Midbrain (tissue), 1 donor: ENCODE measurements at regions not wholly inside any gene's neighbourhood (a gene's known extent, or its start where the extent isn't known, plus 50 kb on each side); places are given as distances from the start of the nearest gene placed in this dataset.
"Not testable (repeated sequence)": the region's sequence is repeated elsewhere in the genome, so short reads cannot be mapped to it uniquely, and the experiment has no call there.

Source experiments
- DNase-seq: peaks from one replicate; lab custom pipeline; 2025; lab: John Stamatoyannopoulos, UW

DNA sequence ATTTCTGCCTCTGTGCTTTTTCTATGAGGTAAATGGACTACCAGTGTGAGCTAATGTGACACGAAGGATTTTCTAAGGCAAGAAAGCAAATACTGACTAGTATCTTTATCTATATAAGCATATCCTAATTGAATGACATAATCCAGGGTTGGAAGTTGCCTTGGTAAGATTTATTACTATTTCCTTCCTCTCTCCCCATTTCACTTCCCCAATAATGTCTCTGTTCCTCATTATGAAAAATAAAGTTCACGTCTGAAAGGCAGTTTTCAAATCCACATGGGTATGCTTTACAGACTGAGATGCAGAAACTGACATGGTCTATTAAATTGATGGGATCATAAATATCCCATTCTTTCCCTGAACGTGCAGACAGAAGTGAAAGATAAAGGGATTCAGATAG, 86.0 kb downstream of the DTWD1 start:
- no peak for DNase-seq

- DNase-seq, result no peak
These were observed 86.8 kb downstream of the DTWD1 start for GRCh38 chr15:49707598-49707997.

- no peak for DNase-seq
These were observed 88.9 kb downstream of the DTWD1 start for GRCh38 chr15:49709646-49710214.

DNA sequence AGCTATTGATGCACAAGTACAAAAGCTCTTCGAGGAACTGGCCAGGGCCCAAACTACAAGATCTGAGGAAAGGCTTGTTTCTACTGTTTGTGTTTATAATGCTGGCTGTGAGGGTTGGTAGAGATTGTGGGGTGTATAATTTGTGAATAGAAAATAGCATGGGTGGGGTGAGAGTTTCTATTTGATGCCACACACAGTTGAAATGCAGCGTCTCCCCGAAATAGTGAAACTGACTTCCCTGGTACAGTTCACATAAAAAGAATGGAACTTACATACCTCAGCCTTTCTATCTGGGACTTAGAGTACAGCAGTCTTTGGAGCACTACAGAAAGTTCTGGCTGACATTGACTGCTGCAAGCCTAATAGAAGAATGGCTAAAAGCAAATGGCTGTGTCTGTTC, 91.3 kb downstream of the DTWD1 start:
- no peak for DNase-seq

GRCh38 chr15:49712846-49713450, 92.1 kb downstream of the DTWD1 start:
- DNase-seq, result no peak

GRCh38 chr15:49715211-49715610, 94.4 kb downstream of the DTWD1 start:
- DNase-seq, result no peak

GRCh38 chr15:49715701-49716100, 94.9 kb downstream of the DTWD1 start:
- no peak for DNase-seq

GRCh38 chr15:49718234-49718633, 97.4 kb downstream of the DTWD1 start:
- no peak for DNase-seq

- DNase-seq, result no peak
These were observed 98.0 kb downstream of the DTWD1 start for GRCh38 chr15:49718846-49719245.

GRCh38 chr15:49720261-49720660, 99.4 kb downstream of the DTWD1 start:
- no peak for DNase-seq

DNA sequence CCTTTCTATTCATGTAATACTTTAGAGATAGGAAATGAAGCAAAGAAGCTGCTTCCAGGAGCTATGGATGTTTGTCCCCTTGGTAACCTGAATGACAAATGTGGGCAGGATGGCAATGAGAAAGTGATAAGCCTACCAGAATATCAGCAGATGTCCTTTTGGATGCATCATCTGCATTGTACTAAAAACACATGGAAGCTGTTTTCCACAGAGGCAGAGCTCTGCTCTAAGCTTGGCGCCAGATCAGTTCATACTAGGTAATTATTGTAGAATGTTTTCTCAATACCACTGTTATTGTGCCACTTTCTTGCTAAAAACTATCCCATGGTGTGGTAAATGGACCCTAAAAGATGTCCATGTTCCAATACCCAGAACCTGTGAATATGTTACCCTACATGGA, 100.2 kb downstream of the DTWD1 start:
- no peak for DNase-seq

DNA sequence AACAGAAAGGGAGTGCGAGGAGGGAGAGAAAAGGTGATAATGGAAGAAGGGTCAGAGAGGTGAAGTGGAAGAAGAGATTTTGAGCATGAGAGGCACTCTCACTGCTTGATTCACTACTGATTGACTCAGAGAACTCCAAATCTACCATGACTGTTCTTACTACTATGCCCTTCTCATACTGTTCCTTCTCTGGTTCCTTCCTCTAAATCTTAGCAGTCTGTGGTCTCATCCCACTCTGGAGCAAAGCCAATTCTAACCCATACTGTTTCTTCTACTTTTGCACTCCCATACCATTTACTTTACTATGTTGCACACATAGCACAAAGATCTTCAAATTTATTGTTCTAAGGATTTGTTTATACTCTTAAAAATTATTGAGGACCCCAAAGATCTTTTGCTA, 100.8 kb downstream of the DTWD1 start:
- DNase-seq, result no peak

DNA sequence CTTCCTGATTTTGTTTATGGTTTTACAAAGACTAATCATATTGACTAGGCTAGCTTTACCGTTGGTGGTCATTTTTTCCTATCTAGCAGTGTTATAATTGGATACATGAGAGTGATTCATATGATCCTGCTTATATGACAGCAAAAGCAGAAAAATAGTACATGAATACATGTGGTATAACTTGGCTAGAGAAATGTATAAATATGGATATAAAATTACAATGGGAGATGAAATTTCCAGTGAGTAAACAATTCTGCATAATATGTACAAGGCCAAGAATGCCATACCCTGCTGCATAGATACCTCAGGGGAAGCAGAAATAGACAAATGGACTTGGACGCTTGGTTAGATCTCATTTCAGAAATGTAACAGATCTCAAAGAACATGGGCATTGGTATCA, 103.1 kb downstream of the DTWD1 start:
- no peak for DNase-seq

- DNase-seq, result no peak
These were observed 110.6 kb downstream of the DTWD1 start for GRCh38 chr15:49731187-49732099.

- DNase-seq, result not testable (repeated sequence)
These were observed 111.3 kb downstream of the DTWD1 start for GRCh38 chr15:49732109-49732508.

DNA sequence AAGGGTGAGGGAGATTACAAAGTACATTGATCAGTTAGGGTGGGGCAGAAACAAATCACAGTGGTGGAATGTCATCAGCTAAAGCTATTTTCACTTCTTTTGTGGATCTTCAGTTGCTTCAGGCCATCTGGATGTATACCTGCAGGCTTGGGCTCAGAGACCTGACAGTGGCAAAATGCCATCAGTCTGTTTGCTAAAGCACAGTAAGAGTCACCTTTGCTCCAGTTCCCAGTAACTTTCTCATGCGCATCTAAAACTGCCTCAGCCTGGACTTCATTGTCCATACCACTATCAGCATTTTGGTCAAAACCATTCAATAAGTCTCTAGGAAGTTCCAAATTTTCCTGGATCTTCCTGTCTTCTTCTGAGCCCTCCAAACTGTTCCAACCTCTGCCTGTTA, 113.2 kb downstream of the DTWD1 start:
- not testable (repeated sequence) for DNase-seq

GRCh38 chr15:49734831-49735508, 114.1 kb downstream of the DTWD1 start:
- no peak for DNase-seq

DNA sequence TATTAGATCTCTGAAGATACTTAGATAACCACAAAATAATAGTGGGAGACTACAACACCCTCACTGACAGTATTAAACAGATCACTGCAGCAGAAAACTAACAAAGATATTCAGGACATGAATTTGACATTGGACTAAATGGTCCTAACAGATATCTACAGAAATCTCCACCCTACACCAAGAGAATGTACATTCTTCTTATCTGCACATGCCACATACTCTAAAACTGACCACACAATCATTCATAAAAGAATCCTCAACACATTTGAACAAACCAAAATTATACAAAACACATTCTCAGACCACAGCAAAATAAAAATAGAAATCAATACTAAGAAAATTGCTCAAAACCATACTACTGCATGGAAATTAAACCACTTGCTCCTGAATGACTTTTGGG, 116.3 kb downstream of the DTWD1 start:
- DNase-seq, result no peak

GRCh38 chr15:49741712-49742111, 120.9 kb downstream of the DTWD1 start:
- DNase-seq, result no peak

GRCh38 chr15:49742381-49742780, 121.5 kb downstream of the DTWD1 start:
- no peak for DNase-seq

DNA sequence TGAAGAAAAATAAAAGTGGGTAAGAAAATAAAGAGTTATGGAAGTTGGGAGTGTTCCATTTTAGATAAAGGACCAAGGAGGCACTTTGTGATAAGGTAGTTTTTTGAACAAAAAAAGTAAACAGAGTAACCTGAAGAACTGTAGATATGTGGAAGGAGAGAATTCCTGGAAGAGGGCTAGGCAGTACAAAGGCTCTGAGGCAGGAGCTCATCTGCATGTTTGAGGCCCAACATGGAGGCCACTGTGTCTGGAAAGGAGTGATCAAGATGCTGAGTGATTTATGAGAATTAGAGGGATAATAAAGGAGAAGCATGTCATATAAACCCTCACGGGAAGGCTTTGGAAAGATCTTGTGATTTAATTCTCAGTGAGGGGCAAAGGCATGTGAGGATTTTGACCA, 126.5 kb downstream of the DTWD1 start:
- no peak for DNase-seq

GRCh38 chr15:49748791-49749190, 127.9 kb downstream of the DTWD1 start:
- DNase-seq, result peak; percentile 3

DNA sequence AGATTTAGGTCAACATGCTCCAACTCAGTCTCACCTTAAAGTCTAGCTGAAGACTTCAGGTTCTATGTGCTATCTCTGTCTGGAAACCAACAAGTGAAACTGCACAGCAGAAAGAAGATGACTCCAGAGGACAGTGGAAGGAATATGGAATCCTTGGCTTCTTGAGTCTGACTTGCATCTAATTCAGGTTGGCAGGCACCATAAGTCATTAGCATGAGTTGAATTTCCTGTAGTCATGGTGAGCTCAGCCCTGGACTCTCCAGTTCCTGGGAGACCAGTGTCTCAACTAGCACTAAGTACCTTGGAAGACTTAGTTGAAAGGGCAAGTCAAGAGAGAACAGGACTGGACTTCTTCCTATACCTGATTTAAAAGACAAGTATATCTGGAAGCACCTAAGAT, 129.7 kb downstream of the DTWD1 start:
- DNase-seq, result no peak
